ENCODE measurements at regions not wholly inside any gene's neighbourhood (a gene's known extent, or its start where the extent isn't known, plus 50 kb on each side); places are given as distances from the start of the nearest gene placed in this dataset.
A peak's percentile ranks its signal among the peaks of the same experiment; 100 is the strongest.

DNA sequence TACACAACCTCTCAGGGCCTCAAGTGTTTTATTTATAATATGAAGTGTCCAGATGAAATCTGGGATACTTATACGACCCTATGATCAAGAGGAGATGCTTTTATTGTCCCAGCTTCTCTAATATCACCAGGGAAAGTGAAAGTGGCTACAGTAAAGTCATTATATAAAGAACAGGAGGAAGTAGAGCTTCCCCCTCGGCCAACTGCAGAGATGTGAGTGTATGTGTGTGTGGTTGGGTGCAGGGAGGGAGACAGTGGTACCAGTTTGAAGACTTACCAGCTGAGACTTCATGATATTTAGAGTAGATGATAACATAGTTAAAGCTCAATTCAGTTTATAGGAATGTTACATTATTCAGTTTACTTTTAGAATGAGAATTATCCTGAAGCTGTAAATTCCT, 373.6 kb upstream of the DDI1 start:
- no peak for DNase-seq (ENCODE audit: low read depth in 2 of 2)

DNA sequence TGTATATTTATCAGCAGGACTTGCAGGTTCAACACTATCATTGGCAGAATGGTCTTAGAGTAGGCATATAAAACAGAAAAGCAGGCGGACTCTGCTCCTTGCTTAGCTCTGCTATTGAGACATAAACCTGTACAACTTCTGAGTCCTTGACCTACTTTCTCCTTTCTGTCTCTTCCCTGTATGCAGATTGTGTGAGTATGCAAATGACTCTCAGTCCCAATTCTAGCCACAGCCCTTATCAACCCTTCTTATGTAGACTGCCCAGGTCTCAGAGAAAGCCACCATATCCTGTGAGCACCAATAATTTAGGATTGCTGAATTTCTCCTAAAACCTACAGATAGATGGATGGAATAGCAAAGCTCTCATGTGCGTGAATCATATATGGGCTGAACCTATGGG, 367.6 kb upstream of the DDI1 start:
- DNase-seq (ENCODE audit: low read depth in 2 of 2) = no peak

DNA sequence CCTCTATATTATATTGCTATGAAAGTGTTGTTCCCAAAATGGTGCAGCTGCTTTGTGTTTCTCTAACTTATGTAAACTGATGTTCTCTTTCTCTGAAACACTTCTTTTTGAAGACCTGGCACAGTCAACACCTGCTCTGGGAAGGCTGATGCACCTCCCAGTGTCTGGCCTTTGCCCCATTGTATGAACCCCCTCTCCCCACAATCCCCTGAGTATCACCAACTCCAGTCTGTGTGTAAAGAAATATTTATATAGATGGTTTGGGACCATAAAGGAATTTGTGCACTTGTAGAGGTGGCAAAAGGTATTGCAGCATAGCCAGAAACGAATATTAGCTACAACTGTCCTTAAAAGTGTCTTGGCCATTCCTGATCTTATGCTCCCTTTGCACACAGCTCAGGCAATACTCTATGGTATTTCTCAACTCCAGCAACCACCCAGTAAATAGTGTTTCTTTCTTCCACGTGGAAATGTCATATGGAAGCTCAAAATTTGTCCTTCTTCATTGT, 365.2 kb upstream of the DDI1 start:
- DNase-seq (ENCODE audit: low read depth in 2 of 2) = no peak

- DNase-seq (ENCODE audit: low read depth in 2 of 2) = no peak
Measured at GRCh38 chr11:103673773-103674172, 362.7 kb upstream of the DDI1 start.

- no peak for DNase-seq (ENCODE audit: low read depth in 2 of 2)
Measured at GRCh38 chr11:103676413-103676812, 360.0 kb upstream of the DDI1 start.

- DNase-seq (ENCODE audit: low read depth in 2 of 2) = no peak
Measured at GRCh38 chr11:103680826-103681225, 355.6 kb upstream of the DDI1 start.

DNA sequence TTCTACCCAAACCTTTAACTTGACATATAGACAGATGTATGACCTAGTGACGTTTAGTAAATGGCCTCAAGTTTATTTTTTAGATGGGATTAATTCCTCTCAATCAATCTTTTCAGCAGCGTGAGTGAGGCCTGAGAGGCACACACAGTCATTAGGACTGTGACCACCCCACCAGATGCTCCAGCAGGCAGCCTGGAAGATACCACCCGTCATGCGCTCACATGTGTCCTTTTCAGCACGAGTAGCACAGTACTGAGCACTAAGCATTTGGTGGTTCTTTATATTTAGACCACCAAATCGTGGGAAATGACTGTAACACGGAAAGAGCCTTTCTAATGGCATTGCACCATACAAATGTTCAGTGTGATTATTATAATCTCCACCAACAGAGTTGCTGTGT, 354.6 kb upstream of the DDI1 start:
- no peak for DNase-seq (ENCODE audit: low read depth in 2 of 2)

- DNase-seq (ENCODE audit: low read depth in 2 of 2) = peak in 1 of 2 donors; percentile 4
Measured at GRCh38 chr11:103682318-103683184, 353.9 kb upstream of the DDI1 start.

- no peak for DNase-seq (ENCODE audit: low read depth in 2 of 2)
Measured at GRCh38 chr11:103683576-103683975, 352.9 kb upstream of the DDI1 start.

DNA sequence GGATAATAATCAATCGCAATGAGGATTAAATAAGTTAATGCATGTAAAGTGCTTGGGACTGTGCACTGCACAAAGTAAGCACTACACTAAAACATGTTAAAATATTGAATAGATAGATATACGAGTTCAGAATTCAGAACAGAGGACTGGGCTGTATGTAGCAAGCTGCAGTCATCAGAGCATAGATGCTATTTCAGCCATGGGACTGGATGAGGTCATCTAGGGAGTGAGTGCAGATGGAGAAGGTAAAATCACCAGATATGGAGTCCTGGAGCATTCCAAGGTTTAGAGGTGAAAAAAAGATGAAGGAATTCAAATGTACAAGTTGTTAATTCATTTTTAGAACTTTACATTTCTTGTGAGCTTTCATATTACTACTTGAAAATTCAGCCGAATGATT, 347.5 kb upstream of the DDI1 start:
- DNase-seq (ENCODE audit: low read depth in 2 of 2) = no peak

GRCh38 chr11:103690356-103690755, 346.1 kb upstream of the DDI1 start:
- DNase-seq (ENCODE audit: low read depth in 2 of 2) = no peak

GRCh38 chr11:103696123-103696522, 340.3 kb upstream of the DDI1 start:
- no peak for DNase-seq (ENCODE audit: low read depth in 2 of 2)

DNA sequence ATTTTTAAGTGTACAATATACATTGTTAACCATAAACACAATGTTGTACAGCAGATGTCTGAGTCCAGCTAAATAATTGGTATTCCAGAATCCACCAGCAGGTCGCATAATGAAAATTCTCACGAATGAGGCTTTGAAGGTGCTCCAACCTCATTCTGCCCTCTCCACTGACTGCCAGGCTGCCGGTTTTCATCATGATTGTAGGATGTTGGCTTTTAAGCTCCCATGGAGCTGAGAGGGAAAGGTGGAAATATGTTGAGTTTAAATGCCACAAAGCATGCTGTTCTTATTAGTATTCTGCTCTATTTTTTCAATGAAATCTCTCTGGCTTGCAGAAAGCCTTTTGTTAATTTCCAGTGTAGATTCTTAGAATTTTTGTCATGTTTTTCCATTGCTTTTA, 337.2 kb upstream of the DDI1 start:
- DNase-seq (ENCODE audit: low read depth in 2 of 2) = no peak

GRCh38 chr11:103699656-103700055, 336.8 kb upstream of the DDI1 start:
- no peak for DNase-seq (ENCODE audit: low read depth in 2 of 2)

GRCh38 chr11:103700622-103701021, 335.8 kb upstream of the DDI1 start:
- DNase-seq (ENCODE audit: low read depth in 2 of 2) = no peak

DNA sequence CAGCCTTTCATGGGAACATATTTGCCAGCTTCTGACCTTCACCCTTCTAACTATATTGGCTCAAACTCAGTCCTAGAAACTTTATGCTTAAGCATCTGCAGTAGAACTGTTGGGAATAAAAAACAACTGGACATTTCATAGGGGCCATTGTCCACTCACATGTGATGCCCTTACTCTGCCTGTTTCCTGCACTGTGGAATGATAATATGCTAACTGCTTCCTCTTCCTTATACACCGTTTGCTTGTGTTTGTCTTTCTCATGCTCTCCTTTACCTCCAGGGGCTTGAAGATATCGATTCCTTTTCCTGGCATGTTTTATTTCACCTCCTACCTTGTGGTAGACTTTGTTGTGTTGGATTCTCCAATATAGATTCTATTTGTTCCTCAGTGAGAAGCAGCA, 333.0 kb upstream of the DDI1 start:
- DNase-seq (ENCODE audit: low read depth in 2 of 2) = no peak

DNA sequence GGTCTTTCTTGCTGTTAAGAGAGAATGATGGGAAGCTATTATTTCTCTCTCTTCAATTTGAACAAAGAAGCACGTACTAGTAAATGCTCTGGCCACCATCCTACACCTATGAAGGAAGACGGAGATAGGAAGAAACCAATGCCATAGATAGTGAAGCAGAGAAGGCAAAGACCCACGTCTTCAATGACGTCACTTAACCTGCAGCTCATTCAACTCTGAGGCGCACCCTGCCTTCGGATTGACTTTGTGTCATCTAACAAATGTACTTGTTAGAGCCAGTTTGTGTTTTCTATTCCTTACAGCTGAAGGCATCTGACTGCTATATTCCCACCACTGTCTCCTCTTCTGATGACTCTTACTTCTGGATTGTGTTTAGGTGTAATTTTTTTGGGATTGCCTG, 332.5 kb upstream of the DDI1 start:
- no peak for DNase-seq (ENCODE audit: low read depth in 2 of 2)

DNA sequence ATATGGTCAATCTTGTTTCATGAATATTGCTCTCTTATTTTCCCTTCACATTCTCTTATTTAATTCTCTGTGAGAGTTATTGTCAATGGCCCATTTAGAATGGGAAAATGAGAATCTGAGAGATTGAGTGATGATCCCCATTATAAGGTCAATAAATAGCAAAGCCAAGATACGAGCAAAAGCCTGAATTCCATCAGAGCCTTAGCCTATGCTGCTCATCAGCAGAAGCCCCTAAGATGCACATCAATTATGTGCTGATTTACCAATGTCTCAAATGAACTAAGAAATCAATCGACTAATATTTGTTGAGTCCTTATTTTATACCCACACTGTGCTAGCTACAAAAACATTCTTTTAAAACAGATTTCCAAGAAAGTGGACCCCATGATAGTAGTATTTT, 330.8 kb upstream of the DDI1 start:
- no peak for DNase-seq (ENCODE audit: low read depth in 2 of 2)

DNA sequence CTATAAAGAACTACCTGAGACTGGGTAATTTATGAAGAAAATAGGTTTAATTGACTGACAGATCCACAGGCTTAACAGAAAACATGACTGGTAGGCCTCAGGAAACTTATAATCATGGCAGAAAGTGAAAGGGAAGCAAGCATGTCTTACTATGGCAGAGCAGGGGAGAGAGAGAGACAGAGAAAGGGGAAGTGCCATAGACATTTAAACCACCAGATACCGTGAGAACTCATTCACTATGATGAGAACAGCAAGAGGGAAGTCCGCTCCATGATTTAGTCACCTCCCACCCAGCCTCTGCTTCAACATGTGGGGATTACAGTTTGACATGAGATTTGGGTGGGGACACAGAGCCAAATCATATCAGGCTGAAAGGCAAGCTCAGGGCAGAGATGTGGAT, 327.1 kb upstream of the DDI1 start:
- DNase-seq (ENCODE audit: low read depth in 2 of 2) = no peak

- no peak for DNase-seq (ENCODE audit: low read depth in 2 of 2)
Measured at GRCh38 chr11:103714246-103714645, 322.2 kb upstream of the DDI1 start.

GRCh38 chr11:103716363-103716762, 320.1 kb upstream of the DDI1 start:
- no peak for DNase-seq (ENCODE audit: low read depth in 2 of 2)

DNA sequence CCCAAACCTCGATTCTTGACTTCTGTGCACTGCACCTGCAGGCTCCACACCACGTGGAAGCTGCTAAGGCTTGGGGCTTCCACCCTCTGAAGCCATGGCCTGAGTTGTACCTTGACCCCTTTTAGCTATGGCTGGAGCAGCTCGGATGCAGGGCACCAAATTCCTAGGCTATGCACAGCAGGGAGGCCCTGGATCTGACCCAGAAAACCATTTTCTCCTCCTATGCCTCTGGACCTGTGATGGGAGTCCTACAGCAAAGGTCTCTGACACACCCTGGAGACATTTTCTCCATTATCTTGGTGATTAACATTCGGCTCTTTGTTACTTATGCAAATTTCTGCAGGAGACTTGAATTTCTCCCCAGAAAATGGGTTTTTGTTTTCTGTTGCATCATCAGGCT, 309.2 kb upstream of the DDI1 start:
- no peak for DNase-seq (ENCODE audit: low read depth in 2 of 2)

- DNase-seq (ENCODE audit: low read depth in 2 of 2) = no peak
Measured at GRCh38 chr11:103729617-103730016, 306.8 kb upstream of the DDI1 start.

All from stimulated activated CD4-positive, alpha-beta T cell treated with anti-CD3 and anti-CD28 coated beads, Interleukin-1b, Interleukin-23, amount 100 ng/mL, for 4 hours (primary cell).